ENCODE measurements at regions not wholly inside any gene's neighbourhood (a gene's known extent, or its start where the extent isn't known, plus 50 kb on each side); places are given as distances from the start of the nearest gene placed in this dataset.

DNA sequence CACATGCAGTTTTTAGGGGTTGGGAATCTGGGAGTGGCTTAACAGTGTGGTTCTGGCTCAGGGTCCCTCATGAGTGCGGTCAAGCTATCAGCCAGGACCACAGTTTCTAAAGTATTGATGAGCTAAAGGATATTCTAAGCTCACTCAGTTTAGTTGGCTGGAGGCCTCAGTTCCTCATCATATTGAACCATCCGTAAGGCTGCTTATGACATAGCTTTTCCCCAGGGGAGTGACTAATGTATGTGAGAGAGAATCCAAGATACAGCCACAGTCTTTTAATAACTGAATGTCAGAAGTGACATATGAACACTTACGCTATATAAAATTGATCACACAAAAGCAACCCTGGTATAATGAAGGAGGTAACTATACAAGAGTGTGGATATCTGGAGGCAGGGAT is 245.3 kb downstream of the POLR1F start:
- TF ChIP-seq EP300 (IDR thresholded peaks at IDR 0.05) (no peak), POLR2A (IDR thresholded peaks at IDR 0.05) (no peak), POLR2AphosphoS5 (IDR thresholded peaks at IDR 0.05) (no peak)
- TF ChIP-seq, protein P1, sequence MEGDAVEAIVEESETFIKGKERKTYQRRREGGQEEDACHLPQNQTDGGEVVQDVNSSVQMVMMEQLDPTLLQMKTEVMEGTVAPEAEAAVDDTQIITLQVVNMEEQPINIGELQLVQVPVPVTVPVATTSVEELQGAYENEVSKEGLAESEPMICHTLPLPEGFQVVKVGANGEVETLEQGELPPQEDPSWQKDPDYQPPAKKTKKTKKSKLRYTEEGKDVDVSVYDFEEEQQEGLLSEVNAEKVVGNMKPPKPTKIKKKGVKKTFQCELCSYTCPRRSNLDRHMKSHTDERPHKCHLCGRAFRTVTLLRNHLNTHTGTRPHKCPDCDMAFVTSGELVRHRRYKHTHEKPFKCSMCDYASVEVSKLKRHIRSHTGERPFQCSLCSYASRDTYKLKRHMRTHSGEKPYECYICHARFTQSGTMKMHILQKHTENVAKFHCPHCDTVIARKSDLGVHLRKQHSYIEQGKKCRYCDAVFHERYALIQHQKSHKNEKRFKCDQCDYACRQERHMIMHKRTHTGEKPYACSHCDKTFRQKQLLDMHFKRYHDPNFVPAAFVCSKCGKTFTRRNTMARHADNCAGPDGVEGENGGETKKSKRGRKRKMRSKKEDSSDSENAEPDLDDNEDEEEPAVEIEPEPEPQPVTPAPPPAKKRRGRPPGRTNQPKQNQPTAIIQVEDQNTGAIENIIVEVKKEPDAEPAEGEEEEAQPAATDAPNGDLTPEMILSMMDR (IDR thresholded peaks at IDR 0.05) = no peak
